Type B pancreatic cell (in vitro differentiated cells): ENCODE measurements at regions not wholly inside any gene's neighbourhood (a gene's known extent, or its start where the extent isn't known, plus 50 kb on each side); places are given as distances from the start of the nearest gene placed in this dataset.
"Not testable (repeated sequence)": the region's sequence is repeated elsewhere in the genome, so short reads cannot be mapped to it uniquely, and the experiment has no call there.

Experiments
- DNase-seq: peaks from one replicate; pipeline ENCODE4 v3.0.0; 2021; ENCODE audit warnings: mixed read lengths; ENCODE audit not compliant: unreplicated experiment; ENCODE audit errors: extremely low spot score
- H3K27ac Mint-ChIP-seq: 2 replicates; pipeline ENCODE4 v1.8.0; 2021; ENCODE audit warnings: mild to moderate bottlenecking, mixed read lengths
- H3K27me3 Mint-ChIP-seq: 2 replicates; pipeline ENCODE4 v1.8.0; 2021; ENCODE audit warnings: mixed read lengths
- H3K36me3 Mint-ChIP-seq: 2 replicates; pipeline ENCODE4 v1.8.0; 2021; ENCODE audit warnings: mixed read lengths
- H3K4me1 Mint-ChIP-seq: one replicate; pipeline ENCODE4 v1.8.0; 2021; ENCODE audit warnings: mixed read lengths; ENCODE audit not compliant: unreplicated experiment
- H3K4me3 Mint-ChIP-seq: 2 replicates; pipeline ENCODE4 v1.8.0; 2021; ENCODE audit warnings: mild to moderate bottlenecking, mixed read lengths
- H3K9me3 Mint-ChIP-seq: 2 replicates; pipeline ENCODE4 v1.8.0; 2021; ENCODE audit warnings: mixed read lengths
- TF ChIP-seq, protein P1 (sequence below): fragments of 200-600 bp; sonication (generic); conservative IDR thresholded peaks from 2 replicates; pipeline ENCODE4 v1.5.0; 2021; ENCODE audit warnings: antibody characterized with exemption, mild to moderate bottlenecking

DNA sequence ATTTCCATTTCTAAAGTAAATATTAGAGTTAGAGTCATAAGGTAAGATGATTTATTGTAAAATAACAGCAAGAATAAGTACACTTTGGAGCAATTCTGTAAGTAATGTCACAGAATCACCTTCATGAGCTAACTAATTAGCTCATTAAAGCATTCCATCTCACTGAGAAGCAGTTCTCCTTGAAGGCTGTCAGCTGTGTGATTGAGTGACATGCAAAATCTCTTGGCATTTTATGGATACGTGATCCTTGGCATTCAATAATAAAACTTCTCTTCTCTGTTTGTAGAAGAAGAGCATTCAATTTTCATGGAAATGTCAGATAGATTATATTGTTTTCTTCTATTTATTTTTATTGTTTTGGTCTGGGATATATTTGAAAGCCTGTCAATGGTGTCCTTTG is 1389.3 kb downstream of the GATA3 start:
- Mint-ChIP-seq H3K4me1 (no peaks in the 10 kb centered on the region), H3K27me3 (no peaks in the 10 kb centered on the region), H3K9me3 (no peaks in the 10 kb centered on the region), H3K4me3 (no peak overlapping the region), H3K27ac (no peak overlapping the region), H3K36me3 (no peaks in the 10 kb centered on the region)
- DNase-seq = no peak
- TF ChIP-seq, protein P1, sequence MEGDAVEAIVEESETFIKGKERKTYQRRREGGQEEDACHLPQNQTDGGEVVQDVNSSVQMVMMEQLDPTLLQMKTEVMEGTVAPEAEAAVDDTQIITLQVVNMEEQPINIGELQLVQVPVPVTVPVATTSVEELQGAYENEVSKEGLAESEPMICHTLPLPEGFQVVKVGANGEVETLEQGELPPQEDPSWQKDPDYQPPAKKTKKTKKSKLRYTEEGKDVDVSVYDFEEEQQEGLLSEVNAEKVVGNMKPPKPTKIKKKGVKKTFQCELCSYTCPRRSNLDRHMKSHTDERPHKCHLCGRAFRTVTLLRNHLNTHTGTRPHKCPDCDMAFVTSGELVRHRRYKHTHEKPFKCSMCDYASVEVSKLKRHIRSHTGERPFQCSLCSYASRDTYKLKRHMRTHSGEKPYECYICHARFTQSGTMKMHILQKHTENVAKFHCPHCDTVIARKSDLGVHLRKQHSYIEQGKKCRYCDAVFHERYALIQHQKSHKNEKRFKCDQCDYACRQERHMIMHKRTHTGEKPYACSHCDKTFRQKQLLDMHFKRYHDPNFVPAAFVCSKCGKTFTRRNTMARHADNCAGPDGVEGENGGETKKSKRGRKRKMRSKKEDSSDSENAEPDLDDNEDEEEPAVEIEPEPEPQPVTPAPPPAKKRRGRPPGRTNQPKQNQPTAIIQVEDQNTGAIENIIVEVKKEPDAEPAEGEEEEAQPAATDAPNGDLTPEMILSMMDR = no peak

DNA sequence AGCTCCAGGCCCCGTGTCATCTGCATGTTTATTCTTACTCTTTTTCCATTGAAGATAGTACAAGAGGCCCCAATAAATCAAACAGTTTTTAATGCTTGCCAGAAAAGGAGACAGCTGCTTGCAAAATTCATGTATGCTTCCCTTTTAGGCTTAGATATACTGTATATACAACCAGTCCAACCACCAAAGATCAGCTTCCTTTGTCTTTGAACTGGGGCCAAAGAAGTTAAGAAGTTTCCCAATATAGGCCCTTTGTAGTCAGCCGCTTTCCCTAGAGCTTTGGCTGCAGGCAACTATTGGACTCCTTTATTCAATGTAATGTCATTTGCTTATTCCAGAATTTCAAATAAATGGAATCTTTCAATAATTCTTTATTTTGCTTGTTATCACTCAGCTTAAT is 1395.0 kb downstream of the GATA3 start:
- no peak for DNase-seq
- no peaks in the 10 kb centered on the region for H3K9me3 Mint-ChIP-seq
- TF ChIP-seq, protein P1 = no peak

DNA sequence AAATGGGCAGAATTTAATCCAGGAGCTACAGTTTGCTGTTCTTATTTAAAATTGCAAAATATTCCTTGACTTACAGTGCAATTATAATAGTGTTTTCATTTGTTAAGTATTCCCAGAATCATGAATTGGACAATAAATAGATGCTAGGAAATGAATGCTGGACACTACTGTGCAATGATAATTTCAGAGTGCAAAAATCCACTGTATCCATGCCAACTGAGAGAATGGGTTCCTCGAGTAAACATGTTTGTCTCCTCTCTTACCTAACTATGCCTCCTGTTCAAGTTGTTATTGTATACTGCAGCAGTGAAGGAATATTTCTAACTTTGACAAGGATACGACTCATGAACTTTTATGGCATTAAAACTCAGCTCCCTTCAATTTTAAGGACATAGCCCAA is 1396.3 kb downstream of the GATA3 start:
- Mint-ChIP-seq H3K27ac (no peak overlapping the region), H3K4me1 (no peaks in the 10 kb centered on the region), H3K36me3 (no peaks in the 10 kb centered on the region), H3K4me3 (no peak overlapping the region), H3K9me3 (no peaks in the 10 kb centered on the region), H3K27me3 (no peaks in the 10 kb centered on the region)
- TF ChIP-seq, protein P1 = no peak
- DNase-seq = no peak

More for the DNA sequence above, 1395.0 kb downstream of the GATA3 start:
- Mint-ChIP-seq H3K27ac (no peak overlapping the region), H3K4me3 (no peak overlapping the region), H3K36me3 (no peaks in the 10 kb centered on the region), H3K27me3 (no peaks in the 10 kb centered on the region), H3K4me1 (no peaks in the 10 kb centered on the region)

DNA sequence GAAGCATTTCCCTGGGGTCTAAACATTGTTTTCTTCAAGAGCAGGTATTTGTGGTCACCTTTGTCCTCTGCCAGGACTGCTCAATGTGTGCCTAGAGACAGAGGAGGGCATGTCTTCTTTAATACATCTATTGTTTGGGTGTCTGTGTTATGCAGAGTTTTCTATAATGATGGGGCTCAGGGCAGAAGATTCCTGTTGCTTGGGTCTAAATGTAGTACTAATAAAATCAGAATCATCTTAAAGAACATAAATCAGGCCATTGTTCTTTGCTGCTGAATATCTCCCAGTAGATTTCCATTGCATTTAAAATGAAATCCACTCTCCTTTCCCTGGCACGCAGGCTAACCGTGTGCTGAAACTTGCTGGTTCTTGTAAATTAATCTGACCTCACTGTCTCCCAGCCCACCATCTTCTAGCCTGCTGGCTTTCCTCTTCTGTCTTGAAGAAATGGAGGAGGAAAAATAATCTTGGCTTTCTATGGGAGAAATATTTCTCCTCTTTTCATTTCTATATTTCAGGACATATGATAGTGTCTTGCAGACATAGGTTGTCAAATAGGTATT is 1396.8 kb downstream of the GATA3 start:
- Mint-ChIP-seq H3K4me1 (no peaks in the 10 kb centered on the region), H3K27ac (no peak overlapping the region), H3K27me3 (no peaks in the 10 kb centered on the region), H3K4me3 (no peak overlapping the region), H3K36me3 (no peaks in the 10 kb centered on the region), H3K9me3 (no peaks in the 10 kb centered on the region)
- TF ChIP-seq, protein P1 = no peak
- no peak for DNase-seq

DNA sequence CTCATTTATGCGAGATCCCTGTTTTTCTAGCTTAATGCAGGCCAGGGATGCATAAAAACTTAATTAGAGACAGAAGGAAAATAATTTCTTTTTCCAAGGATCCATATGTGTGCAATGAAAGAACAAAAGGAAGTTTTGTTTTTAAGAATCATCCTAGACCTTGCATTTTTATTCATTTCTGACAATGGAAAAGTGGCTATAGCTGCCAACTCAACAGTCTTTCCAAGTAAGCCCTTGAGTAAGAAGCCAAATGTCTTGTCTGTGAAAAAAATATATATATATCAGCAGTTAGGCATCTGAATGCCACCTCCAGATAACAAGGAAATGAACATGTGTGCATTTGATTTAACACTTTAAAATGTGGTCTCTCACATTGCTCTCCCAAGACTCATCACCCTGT is 1397.6 kb downstream of the GATA3 start:
- Mint-ChIP-seq H3K27ac (no peak overlapping the region), H3K4me3 (no peak overlapping the region), H3K4me1 (no peaks in the 10 kb centered on the region), H3K36me3 (no peaks in the 10 kb centered on the region), H3K9me3 (no peaks in the 10 kb centered on the region), H3K27me3 (no peaks in the 10 kb centered on the region)
- DNase-seq = no peak
- TF ChIP-seq, protein P1 = no peak

DNA sequence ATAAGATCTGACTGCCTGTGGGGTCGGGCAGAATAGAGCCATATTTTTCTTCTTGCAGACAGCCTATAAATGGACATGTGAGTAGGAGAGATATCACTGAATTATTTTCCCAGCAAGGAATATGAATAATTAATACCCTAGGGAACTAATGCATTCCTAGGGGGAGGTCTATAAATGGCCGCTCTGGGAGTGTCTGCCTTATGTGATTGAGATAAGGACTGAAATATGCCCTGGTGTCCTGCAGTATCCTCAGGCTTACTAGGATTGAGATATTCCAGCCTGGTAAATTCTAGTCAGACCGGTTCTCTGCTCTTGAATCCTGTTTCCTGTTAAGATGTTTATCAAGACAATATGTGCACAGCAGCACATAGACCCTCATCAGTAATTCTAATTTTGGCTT is 1399.4 kb downstream of the GATA3 start:
- H3K4me1 Mint-ChIP-seq, H3K27me3 Mint-ChIP-seq, H3K4me3 Mint-ChIP-seq, H3K36me3 Mint-ChIP-seq, H3K9me3 Mint-ChIP-seq, H3K27ac Mint-ChIP-seq, DNase-seq: not testable (repeated sequence)
